PC-3 (cell line): ENCODE measurements at regions not wholly inside any gene's neighbourhood (a gene's known extent, or its start where the extent isn't known, plus 50 kb on each side); places are given as distances from the start of the nearest gene placed in this dataset.

Experiments used
- EZH2 ChIP-seq: fragments of 300-600 bp; sonication (generic); IDR thresholded peaks from one replicate; pipeline ENCODE4 v1.6.1; 2017; ENCODE audit warnings: antibody characterized with exemption, mild to moderate bottlenecking, low read length; ENCODE audit not compliant: unreplicated experiment
- EZH2phosphoT487 ChIP-seq: fragments of 300-600 bp; sonication (generic); IDR thresholded peaks from 2 replicates; pipeline ENCODE4 v1.6.1; 2018; ENCODE audit warnings: mild to moderate bottlenecking, antibody characterized with exemption, low read length, borderline replicate concordance
- TF ChIP-seq, protein P1 (sequence below): fragments of 300-600 bp; sonication (generic); conservative IDR thresholded peaks from 2 replicates; pipeline ENCODE4 v1.5.1; 2017; ENCODE audit warnings: antibody characterized with exemption, low read depth, mild to moderate bottlenecking, low read length

DNA sequence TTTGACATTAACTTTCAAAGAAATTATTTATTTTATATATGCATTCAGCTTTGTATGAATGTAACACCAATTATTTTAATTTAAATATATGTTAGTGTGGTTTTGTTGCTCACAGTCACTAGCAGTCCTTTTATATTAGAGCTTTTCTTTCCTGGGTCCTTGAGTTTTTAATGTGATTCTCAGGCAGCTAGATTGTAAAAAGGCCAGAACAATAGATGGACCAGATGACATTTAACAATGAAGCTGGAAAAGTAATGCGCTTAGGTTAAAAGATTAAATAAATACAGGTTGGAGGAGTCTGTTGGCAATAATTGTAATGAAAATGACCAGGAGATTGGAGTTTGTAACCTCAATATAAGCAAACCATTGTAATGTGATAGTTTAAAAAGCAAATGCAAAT, 171.1 kb downstream of the FTCDNL1 start:
- TF ChIP-seq, protein P1, sequence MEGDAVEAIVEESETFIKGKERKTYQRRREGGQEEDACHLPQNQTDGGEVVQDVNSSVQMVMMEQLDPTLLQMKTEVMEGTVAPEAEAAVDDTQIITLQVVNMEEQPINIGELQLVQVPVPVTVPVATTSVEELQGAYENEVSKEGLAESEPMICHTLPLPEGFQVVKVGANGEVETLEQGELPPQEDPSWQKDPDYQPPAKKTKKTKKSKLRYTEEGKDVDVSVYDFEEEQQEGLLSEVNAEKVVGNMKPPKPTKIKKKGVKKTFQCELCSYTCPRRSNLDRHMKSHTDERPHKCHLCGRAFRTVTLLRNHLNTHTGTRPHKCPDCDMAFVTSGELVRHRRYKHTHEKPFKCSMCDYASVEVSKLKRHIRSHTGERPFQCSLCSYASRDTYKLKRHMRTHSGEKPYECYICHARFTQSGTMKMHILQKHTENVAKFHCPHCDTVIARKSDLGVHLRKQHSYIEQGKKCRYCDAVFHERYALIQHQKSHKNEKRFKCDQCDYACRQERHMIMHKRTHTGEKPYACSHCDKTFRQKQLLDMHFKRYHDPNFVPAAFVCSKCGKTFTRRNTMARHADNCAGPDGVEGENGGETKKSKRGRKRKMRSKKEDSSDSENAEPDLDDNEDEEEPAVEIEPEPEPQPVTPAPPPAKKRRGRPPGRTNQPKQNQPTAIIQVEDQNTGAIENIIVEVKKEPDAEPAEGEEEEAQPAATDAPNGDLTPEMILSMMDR: no peak
- TF ChIP-seq EZH2phosphoT487: no peak
- no peak for TF ChIP-seq EZH2
